Duodenal mucosa (tissue), 2 donors: ENCODE measurements at regions not wholly inside any gene's neighbourhood (a gene's known extent, or its start where the extent isn't known, plus 50 kb on each side); places are given as distances from the start of the nearest gene placed in this dataset.

Source experiments
- H3K27ac ChIP-seq: one replicate; pipeline ENCODE4 v1.7.0; 2013; ENCODE audit warnings: low read depth, low read length
- H3K27me3 ChIP-seq, 2 donors: one replicate each; pipeline ENCODE4 v1.7.0; 2013; ENCODE audit warnings: low read length in 2 of 2, control low read depth in 1 of 2; ENCODE audit not compliant: insufficient read depth in 2 of 2, control insufficient read depth in 1 of 2
- H3K36me3 ChIP-seq, 2 donors: one replicate each; pipeline ENCODE4 v1.7.0; 2013; ENCODE audit warnings: low read length in 2 of 2, control low read depth in 1 of 2; ENCODE audit not compliant: insufficient read depth in 2 of 2, control insufficient read depth in 1 of 2
- H3K4me1 ChIP-seq, 2 donors: one replicate each; pipeline ENCODE4 v1.7.0; 2013; ENCODE audit warnings: low read length in 2 of 2, control low read depth in 1 of 2; ENCODE audit not compliant: insufficient read depth in 2 of 2, control insufficient read depth in 1 of 2
- H3K4me3 ChIP-seq, 2 donors: one replicate each; pipeline ENCODE4 v1.7.0; 2013; ENCODE audit warnings: low read length in 2 of 2, low read depth in 1 of 2
- H3K9ac ChIP-seq, 2 donors: one replicate each; pipeline ENCODE4 v1.7.0; 2013; ENCODE audit warnings: low read length in 2 of 2, low read depth in 1 of 2
- H3K9me3 ChIP-seq, 2 donors: one replicate each; pipeline ENCODE4 v1.7.0; 2013; ENCODE audit warnings: low read length in 2 of 2, control low read depth in 1 of 2; ENCODE audit not compliant: control insufficient read depth in 1 of 2

DNA sequence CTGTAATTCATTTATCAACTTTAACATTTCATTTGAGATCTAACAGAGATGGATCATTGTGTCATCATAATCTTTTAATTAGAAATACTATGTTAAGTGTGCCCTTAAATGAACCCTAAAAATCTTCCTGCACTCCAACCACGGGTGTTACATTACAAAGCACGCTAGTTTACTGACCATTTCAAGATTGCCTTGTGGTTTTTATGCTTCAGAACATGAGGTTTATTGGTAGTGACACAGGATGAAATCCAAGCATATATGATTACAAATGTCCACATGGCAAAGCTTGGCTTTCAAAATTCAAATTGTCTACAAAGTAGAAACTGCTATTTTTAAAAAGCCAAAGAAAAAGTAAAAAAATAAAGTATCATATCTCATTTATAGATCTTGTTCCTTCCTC is 190.4 kb upstream of the USP25 start:
- no peak overlapping the region for H3K4me3 ChIP-seq
- no peak overlapping the region for H3K27ac ChIP-seq
- no peaks in the 10 kb centered on the region for H3K4me1 ChIP-seq
- H3K9ac ChIP-seq = no peak overlapping the region
- H3K36me3 ChIP-seq = no peaks in the 10 kb centered on the region
- H3K9me3 ChIP-seq = no peaks in the 10 kb centered on the region
- no peaks in the 10 kb centered on the region for H3K27me3 ChIP-seq

DNA sequence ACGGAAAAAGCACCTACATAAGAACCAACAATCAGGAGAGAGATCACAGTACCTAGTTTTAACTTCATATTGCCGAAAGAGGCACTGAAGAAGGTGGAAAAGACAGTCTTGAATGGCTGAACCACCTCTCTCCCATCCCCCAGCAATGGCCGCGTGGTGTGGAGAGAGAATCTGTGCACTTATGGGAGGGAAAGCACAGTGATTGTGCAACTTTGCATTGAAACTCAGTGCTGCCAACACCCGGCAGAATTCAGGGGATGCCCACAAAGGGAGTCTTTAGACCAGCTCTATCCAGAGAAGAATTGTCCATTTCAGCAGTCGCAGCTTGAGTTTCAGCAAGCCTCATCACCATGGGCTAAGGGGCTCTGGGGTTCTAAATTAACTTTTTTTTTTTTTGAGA is 186.3 kb upstream of the USP25 start:
- H3K36me3 ChIP-seq = no peaks in the 10 kb centered on the region
- no peak overlapping the region for H3K27ac ChIP-seq
- no peak overlapping the region for H3K9ac ChIP-seq
- no peak overlapping the region for H3K4me3 ChIP-seq
- H3K9me3 ChIP-seq = no peaks in the 10 kb centered on the region
- H3K4me1 ChIP-seq = no peaks in the 10 kb centered on the region
- H3K27me3 ChIP-seq = no peaks in the 10 kb centered on the region

DNA sequence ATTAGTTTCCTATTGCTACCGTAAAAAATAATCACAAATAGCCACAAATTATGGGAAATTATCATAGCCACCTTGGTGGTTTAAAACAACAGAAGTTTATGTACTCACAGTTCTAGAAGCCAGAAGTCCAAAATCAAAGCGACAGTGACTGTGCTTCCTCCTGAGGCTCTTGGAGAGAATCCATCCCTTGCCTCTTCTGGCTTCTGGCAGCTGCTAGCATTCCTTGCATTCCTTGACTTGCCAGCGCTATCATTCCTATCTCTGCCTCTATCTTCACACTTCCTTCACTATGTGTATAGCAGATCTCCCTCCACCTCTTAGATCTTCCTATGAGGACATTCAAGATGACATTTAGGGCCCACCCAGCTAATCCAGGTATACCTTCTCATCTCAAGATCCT is 180.1 kb upstream of the USP25 start:
- H3K27ac ChIP-seq = no peak overlapping the region
- no peaks in the 10 kb centered on the region for H3K9me3 ChIP-seq
- H3K9ac ChIP-seq = no peak overlapping the region
- no peak overlapping the region for H3K4me3 ChIP-seq
- no peaks in the 10 kb centered on the region for H3K36me3 ChIP-seq
- no peaks in the 10 kb centered on the region for H3K4me1 ChIP-seq
- H3K27me3 ChIP-seq = no peaks in the 10 kb centered on the region

DNA sequence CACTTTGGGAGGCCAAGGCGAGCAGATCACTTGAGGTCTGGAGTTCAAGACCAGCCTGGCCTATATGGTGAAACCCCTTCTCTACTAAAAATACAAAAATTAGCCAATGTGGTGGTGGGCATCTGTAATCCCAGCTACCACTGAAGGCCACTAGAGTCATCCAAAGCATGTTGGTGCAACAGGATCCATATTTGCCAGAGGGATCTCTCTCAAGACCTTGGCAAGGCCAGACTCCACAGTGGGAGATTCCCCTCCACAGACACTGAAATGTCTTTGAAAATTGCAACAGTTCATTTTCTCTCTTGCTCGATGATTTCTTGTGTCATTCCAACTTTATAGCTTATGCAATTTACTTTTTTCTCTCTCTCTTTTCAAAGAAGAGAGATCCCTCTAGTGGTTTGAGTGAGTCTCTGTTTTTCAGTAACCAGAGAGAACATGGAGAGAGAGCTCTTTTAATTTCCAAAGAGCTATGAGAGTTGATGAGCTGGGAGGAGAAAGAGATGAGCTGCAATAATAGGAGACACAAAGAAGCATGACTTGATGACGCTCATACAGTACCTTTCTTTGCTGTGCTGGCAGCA is 176.8 kb upstream of the USP25 start:
- H3K36me3 ChIP-seq = no peaks in the 10 kb centered on the region
- H3K4me3 ChIP-seq = no peak overlapping the region
- no peak overlapping the region for H3K9ac ChIP-seq
- H3K9me3 ChIP-seq = no peaks in the 10 kb centered on the region
- H3K27me3 ChIP-seq = no peaks in the 10 kb centered on the region
- no peaks in the 10 kb centered on the region for H3K4me1 ChIP-seq
- no peak overlapping the region for H3K27ac ChIP-seq

DNA sequence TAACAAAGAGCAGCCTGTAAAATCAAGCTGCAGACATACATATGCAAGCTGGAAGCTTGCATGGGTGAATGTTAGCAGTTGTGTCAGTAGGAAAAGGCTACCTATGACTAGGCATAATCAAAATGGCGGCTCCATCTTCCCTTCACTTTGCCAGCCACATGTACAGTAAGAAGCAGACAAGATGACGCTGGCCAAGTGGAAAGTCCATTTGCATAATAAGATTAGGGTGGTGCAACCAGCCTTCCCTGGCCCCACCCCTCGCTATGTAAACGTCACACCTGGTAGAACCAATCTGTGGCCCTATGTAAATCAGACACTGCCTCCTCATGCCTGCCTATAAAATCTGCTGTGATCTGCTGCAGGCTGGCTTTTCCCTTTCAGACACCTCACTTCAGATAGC is 171.9 kb upstream of the USP25 start:
- H3K9ac ChIP-seq = no peak overlapping the region

DNA sequence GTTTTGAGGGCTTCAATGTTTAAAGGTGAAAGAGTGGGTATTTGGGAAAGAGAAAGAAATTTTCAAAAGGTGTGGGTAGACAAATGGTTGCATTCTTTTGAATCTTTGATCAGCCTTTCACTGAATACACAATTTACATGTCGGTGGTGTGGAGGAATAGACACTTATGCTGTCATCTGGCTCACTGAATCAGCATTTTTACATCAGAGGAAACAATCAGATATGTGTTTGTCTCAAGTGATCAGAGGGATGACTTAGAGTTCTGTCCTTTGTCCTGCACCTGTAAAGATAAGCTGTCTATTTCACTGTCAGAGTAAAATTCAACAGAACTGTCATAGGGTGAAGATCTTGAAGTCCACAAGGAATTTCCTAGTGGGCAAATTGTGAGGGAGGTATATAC is 170.9 kb upstream of the USP25 start:
- H3K4me1 ChIP-seq = no peaks in the 10 kb centered on the region
- H3K27me3 ChIP-seq = no peaks in the 10 kb centered on the region
- H3K27ac ChIP-seq = no peak overlapping the region
- no peaks in the 10 kb centered on the region for H3K9me3 ChIP-seq
- H3K36me3 ChIP-seq = no peaks in the 10 kb centered on the region
- no peak overlapping the region for H3K4me3 ChIP-seq
- no peak overlapping the region for H3K9ac ChIP-seq

More for the DNA sequence above, 171.9 kb upstream of the USP25 start:
- Histone ChIP-seq H3K4me1 (no peaks in the 10 kb centered on the region), H3K27me3 (no peaks in the 10 kb centered on the region), H3K36me3 (no peaks in the 10 kb centered on the region), H3K9me3 (no peaks in the 10 kb centered on the region), H3K27ac (no peak overlapping the region), H3K4me3 (no peak overlapping the region)

DNA sequence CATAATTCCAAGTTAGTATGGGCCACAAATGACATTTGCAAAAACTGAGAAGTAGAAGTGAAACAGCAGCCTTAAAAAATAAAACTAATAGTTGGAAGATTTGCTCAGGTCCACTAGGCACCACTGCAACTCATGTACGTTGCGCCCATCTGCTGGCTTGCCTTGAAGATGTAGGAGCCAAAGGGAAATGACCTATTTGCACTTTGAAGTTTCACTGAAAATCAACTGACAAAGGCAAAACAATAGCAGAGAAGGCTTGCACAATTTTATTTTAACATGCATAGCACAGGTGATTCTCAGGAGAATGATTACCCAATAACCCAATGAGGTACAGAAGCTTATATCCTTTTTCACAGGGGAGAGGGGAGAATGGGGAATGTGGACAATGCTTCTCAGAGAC is 170.1 kb upstream of the USP25 start:
- Histone ChIP-seq H3K36me3 (no peaks in the 10 kb centered on the region), H3K9ac (no peak overlapping the region), H3K4me3 (no peak overlapping the region), H3K27me3 (no peaks in the 10 kb centered on the region), H3K9me3 (no peaks in the 10 kb centered on the region), H3K27ac (no peak overlapping the region), H3K4me1 (no peaks in the 10 kb centered on the region)

DNA sequence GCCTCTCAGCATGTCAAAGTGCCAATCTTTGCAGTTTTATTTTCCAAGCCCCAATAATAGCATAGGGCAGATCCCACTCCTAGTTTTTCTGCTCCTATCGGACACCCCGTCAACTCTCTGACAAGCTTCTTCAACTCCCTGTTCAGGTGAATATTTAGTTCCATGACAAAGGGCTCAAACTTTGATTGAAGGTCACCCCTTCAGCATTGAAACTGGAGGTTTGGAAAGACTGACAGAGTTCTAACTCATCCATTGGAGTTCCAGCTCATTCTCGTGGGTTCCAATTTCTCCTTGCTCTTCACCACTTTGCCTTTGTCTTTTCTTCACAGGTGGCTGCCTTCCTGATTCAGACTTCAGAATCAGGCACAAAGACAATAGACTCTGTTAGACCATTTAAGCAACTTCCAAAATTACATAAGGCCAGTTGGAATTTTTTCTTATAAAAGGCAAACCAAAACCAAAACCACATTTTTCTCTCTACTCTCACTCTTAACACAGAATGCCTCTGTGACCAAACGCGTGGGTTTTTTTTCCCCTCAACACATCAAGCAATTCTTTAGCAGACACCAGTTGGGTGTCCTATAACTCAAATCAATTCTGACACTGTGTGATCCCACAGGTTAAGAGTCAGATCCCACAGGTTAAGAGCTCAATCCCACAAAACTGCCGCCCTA is 169.3 kb upstream of the USP25 start:
- Histone ChIP-seq H3K27ac (no peak overlapping the region), H3K36me3 (no peaks in the 10 kb centered on the region), H3K4me3 (no peak overlapping the region), H3K9ac (no peak overlapping the region), H3K9me3 (no peaks in the 10 kb centered on the region), H3K27me3 (no peaks in the 10 kb centered on the region), H3K4me1 (peaks cover 0 to 4% of the 10 kb centered on the region in 2 donors)

DNA sequence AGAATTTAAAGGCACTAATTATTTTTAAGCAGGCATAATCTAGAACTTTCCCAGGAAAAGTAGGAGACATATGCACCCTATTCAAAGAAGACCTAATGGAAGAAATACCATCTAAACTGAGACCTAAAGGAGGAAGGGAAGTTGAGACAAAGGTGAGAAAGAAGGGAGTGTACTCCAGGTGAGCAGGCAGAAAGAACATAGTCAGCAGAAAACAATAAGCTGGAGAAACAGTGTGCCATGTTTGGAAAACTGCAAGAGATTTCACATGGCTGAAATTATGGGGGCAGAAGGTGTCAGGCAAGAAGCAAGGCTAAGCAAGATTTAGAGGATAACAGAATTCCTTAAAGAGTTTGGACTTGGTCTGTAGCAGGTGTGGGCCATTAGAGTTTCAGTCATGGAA is 167.0 kb upstream of the USP25 start:
- H3K27ac ChIP-seq = no peak overlapping the region
- H3K9me3 ChIP-seq = peaks cover 0 to under 1% of the 10 kb centered on the region in 2 donors
- no peaks in the 10 kb centered on the region for H3K36me3 ChIP-seq
- no peak overlapping the region for H3K4me3 ChIP-seq
- peaks cover 0 to 4% of the 10 kb centered on the region in 2 donors for H3K4me1 ChIP-seq
- H3K9ac ChIP-seq = no peak overlapping the region
- no peaks in the 10 kb centered on the region for H3K27me3 ChIP-seq

DNA sequence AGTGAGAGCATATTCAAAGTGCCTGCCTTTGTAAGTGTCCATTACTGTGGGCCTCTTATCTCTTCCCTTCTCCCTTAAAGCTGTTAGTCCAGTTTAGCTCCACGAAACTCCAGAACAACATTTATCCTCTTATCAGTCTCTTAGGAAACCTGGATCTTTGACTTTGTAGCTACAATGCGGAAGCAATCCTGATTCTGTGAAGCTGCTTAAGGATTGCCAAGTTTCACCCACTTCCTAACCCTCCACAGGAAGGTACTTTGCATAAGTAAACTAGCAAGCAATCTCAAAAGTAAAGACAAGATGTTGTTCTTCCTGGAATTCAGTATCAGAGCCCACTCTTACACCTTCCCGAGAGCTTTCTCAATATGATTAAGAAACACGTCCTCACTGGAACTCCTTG is 164.9 kb upstream of the USP25 start:
- Histone ChIP-seq H3K36me3 (no peaks in the 10 kb centered on the region), H3K27me3 (no peaks in the 10 kb centered on the region), H3K9me3 (peaks cover 0 to 2% of the 10 kb centered on the region in 2 donors), H3K27ac (no peak overlapping the region), H3K4me3 (no peak overlapping the region), H3K4me1 (peaks cover 0 to 4% of the 10 kb centered on the region in 2 donors), H3K9ac (no peak overlapping the region)
